C4-2B (cell line): ENCODE measurements at regions not wholly inside any gene's neighbourhood (a gene's known extent, or its start where the extent isn't known, plus 50 kb on each side); places are given as distances from the start of the nearest gene placed in this dataset.

ENCODE experiments used
- ZFX ChIP-seq: fragments of 450-650 bp; IDR thresholded peaks from 2 replicates; pipeline ENCODE4 v1.6.1; 2017
- TF ChIP-seq, protein P1 (sequence below): fragments of 450-650 bp; conservative IDR thresholded peaks from 2 replicates; pipeline ENCODE4 v1.5.1; 2017; ENCODE audit warnings: mild to moderate bottlenecking

- TF ChIP-seq, protein P1, sequence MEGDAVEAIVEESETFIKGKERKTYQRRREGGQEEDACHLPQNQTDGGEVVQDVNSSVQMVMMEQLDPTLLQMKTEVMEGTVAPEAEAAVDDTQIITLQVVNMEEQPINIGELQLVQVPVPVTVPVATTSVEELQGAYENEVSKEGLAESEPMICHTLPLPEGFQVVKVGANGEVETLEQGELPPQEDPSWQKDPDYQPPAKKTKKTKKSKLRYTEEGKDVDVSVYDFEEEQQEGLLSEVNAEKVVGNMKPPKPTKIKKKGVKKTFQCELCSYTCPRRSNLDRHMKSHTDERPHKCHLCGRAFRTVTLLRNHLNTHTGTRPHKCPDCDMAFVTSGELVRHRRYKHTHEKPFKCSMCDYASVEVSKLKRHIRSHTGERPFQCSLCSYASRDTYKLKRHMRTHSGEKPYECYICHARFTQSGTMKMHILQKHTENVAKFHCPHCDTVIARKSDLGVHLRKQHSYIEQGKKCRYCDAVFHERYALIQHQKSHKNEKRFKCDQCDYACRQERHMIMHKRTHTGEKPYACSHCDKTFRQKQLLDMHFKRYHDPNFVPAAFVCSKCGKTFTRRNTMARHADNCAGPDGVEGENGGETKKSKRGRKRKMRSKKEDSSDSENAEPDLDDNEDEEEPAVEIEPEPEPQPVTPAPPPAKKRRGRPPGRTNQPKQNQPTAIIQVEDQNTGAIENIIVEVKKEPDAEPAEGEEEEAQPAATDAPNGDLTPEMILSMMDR, result no peak
- TF ChIP-seq ZFX, result no peak
These were observed 75.1 kb upstream of the ADCY2 start for GRCh38 chr5:7320701-7321301.
